Keratinocyte (primary cell): ENCODE measurements at regions not wholly inside any gene's neighbourhood (a gene's known extent, or its start where the extent isn't known, plus 50 kb on each side); places are given as distances from the start of the nearest gene placed in this dataset.

ENCODE experiments used
- DNase-seq: peaks from one replicate; pipeline ENCODE4 v3.0.0-alpha.2; 2011; ENCODE audit warnings: low read depth, missing footprints, low spot score
- FAIRE-seq: peaks from 2 replicates; lab custom pipeline; 2011; peaks lifted over from hg19 to GRCh38; lab: Jason Lieb, UNC
- H2AFZ ChIP-seq: 2 replicates; pipeline ENCODE4 v1.6.0; 2012; ENCODE audit warnings: low read length, control low read depth, inconsistent platforms; ENCODE audit not compliant: control insufficient read depth
- H3K27ac ChIP-seq: 2 replicates; pipeline ENCODE4 v1.5.1; 2011; ENCODE audit warnings: low read length; ENCODE audit not compliant: control insufficient read depth, insufficient read depth
- H3K27me3 ChIP-seq: 3 replicates; pipeline ENCODE4 v1.6.0; 2011; ENCODE audit warnings: low read length; ENCODE audit not compliant: control insufficient read depth, insufficient read depth; ENCODE audit errors: extremely low read depth
- H3K36me3 ChIP-seq, 2 experiments: 2 replicates in 1 of 2; 3 replicates in 1 of 2; pipeline ENCODE4 v1.5.1; 2011; ENCODE audit warnings: low read length in 2 of 2, mild to moderate bottlenecking in 1 of 2; ENCODE audit not compliant: control insufficient read depth in 2 of 2, insufficient read depth in 2 of 2; ENCODE audit errors: extremely low read depth in 1 of 2
- H3K4me1 ChIP-seq: 3 replicates; pipeline ENCODE4 v1.5.1; 2011; ENCODE audit warnings: low read length; ENCODE audit not compliant: control insufficient read depth, insufficient read depth; ENCODE audit errors: extremely low read depth
- H3K4me2 ChIP-seq: 3 replicates; pipeline ENCODE4 v1.6.0; 2011; ENCODE audit warnings: low read depth, low read length; ENCODE audit not compliant: control insufficient read depth, insufficient read depth; ENCODE audit errors: extremely low read depth
- H3K4me3 ChIP-seq, 3 experiments: fragments of 200-600 bp in 1 of 3; sonication (generic) in 1 of 3; 2 replicates in 2 of 3; 3 replicates in 1 of 3; pipeline ENCODE4 v1.5.1; 2011 to 2016; ENCODE audit warnings: low read length in 3 of 3, mild to moderate bottlenecking in 3 of 3, control low read depth in 2 of 3, inconsistent platforms in 1 of 3, low read depth in 1 of 3, mixed read lengths in 1 of 3, mixed run types in 1 of 3, moderate library complexity in 1 of 3; ENCODE audit not compliant: control insufficient read depth in 2 of 3, insufficient read depth in 2 of 3; ENCODE audit errors: extremely low read depth in 1 of 3
- H3K79me2 ChIP-seq: 2 replicates; pipeline ENCODE4 v1.6.0; 2012; ENCODE audit warnings: low read length; ENCODE audit not compliant: control insufficient read depth, insufficient read depth
- H3K9ac ChIP-seq: 3 replicates; pipeline ENCODE4 v1.6.0; 2011; ENCODE audit warnings: low read length; ENCODE audit not compliant: control insufficient read depth, insufficient read depth; ENCODE audit errors: extremely low read depth
- H3K9me1 ChIP-seq: 3 replicates; pipeline ENCODE4 v1.6.0; 2011; ENCODE audit warnings: low read length; ENCODE audit not compliant: control insufficient read depth, insufficient read depth; ENCODE audit errors: extremely low read depth
- H3K9me3 ChIP-seq: 2 replicates; pipeline ENCODE4 v1.5.1; 2012; ENCODE audit warnings: low read depth, low read length; ENCODE audit not compliant: control insufficient read depth
- H4K20me1 ChIP-seq: 3 replicates; pipeline ENCODE4 v1.6.0; 2011; ENCODE audit warnings: low read length; ENCODE audit not compliant: control insufficient read depth, insufficient read depth; ENCODE audit errors: extremely low read depth
- CTCF ChIP-seq, 3 experiments: IDR thresholded peaks in 1 of 3; conservative IDR thresholded peaks in 1 of 3; optimal IDR thresholded peaks in 1 of 3; 2 replicates in 2 of 3; 3 replicates in 1 of 3; pipeline versions ENCODE3 to v1.5.1; 2011; ENCODE audit warnings: low read length in 3 of 3, mild to moderate bottlenecking in 3 of 3, moderate library complexity in 2 of 3, control low read depth in 1 of 3, inconsistent platforms in 1 of 3; ENCODE audit not compliant: insufficient read depth in 2 of 3; ENCODE audit errors: extremely low read depth in 1 of 3
- EZH2 ChIP-seq: IDR thresholded peaks from one replicate; pipeline ENCODE4 v1.6.1; 2012; ENCODE audit warnings: inconsistent platforms, mild to moderate bottlenecking, low read length, moderate library complexity
- dilution Hi-C: fragments of 300-500 bp; cut with MboI; formaldehyde crosslinking; loops from one replicate; pipeline ENCODE4 v1.7.0; 2020; ENCODE audit warnings: low sequenced_read_pairs; ENCODE audit not compliant: extremely low pct_ligation_motif_present

DNA sequence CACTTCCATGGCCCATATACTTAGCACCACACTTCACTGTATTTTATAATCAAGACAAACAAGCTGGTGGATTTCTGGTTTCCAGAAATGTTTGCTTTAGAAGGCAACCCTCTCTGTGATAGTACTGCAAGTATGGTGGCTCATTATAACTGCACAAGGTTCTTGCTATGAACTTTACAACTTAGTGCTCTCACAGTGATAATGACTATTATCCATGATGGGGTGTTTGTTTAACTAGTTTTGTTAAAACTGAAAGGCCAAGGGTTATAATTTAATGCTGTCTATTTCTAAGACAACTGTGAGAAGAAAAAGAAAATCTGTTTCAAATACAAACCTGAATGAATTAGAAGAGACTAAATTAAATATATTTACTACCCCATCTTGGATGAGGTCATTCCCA is 903.2 kb downstream of the ADGRL2 start:
- Histone ChIP-seq H2AFZ (no peak overlapping the region), H3K27me3 (no peaks in the 10 kb centered on the region), H3K9me3 (no peaks in the 10 kb centered on the region), H3K27ac (no peak overlapping the region), H3K9ac (no peak overlapping the region), H3K4me2 (no peak overlapping the region), H3K79me2 (no peaks in the 10 kb centered on the region), H4K20me1 (no peaks in the 10 kb centered on the region), H3K36me3 (no peaks in the 10 kb centered on the region), H3K9me1 (no peaks in the 10 kb centered on the region), H3K4me1 (no peaks in the 10 kb centered on the region), H3K4me3 (no peak overlapping the region)
- dilution Hi-C loops, result no loop called here
- no peak for FAIRE-seq
- TF ChIP-seq EZH2, result no peak
- no peak for TF ChIP-seq CTCF (optimal IDR thresholded peaks at IDR 0.05 in 1 of 3, IDR thresholded peaks at IDR 0.05 in 1 of 3, conservative IDR thresholded peaks at IDR 0.05 in 1 of 3; ENCODE audit: extremely low read depth in 1 of 3, insufficient read depth in 2 of 3, low read length in 3 of 3)
- DNase-seq, result no peak

- Histone ChIP-seq H3K4me1 (no peaks in the 10 kb centered on the region), H3K9me3 (no peaks in the 10 kb centered on the region), H3K9ac (no peak overlapping the region), H3K36me3 (no peaks in the 10 kb centered on the region), H3K4me2 (no peak overlapping the region), H3K27ac (no peak overlapping the region), H3K79me2 (no peaks in the 10 kb centered on the region), H3K4me3 (no peak overlapping the region), H3K27me3 (no peaks in the 10 kb centered on the region), H3K9me1 (no peaks in the 10 kb centered on the region), H4K20me1 (no peaks in the 10 kb centered on the region), H2AFZ (no peak overlapping the region)
- DNase-seq (no peak), FAIRE-seq (no peak)
- dilution Hi-C loops, result no loop called here
- TF ChIP-seq CTCF (optimal IDR thresholded peaks at IDR 0.05 in 1 of 3, IDR thresholded peaks at IDR 0.05 in 1 of 3, conservative IDR thresholded peaks at IDR 0.05 in 1 of 3; ENCODE audit: extremely low read depth in 1 of 3, insufficient read depth in 2 of 3, low read length in 3 of 3) (no peak), EZH2 (no peak)
These were observed 899.7 kb downstream of the ADGRL2 start for GRCh38 chr1:82700476-82700875.
